ENCODE measurements at regions not wholly inside any gene's neighbourhood (a gene's known extent, or its start where the extent isn't known, plus 50 kb on each side); places are given as distances from the start of the nearest gene placed in this dataset.

DNA sequence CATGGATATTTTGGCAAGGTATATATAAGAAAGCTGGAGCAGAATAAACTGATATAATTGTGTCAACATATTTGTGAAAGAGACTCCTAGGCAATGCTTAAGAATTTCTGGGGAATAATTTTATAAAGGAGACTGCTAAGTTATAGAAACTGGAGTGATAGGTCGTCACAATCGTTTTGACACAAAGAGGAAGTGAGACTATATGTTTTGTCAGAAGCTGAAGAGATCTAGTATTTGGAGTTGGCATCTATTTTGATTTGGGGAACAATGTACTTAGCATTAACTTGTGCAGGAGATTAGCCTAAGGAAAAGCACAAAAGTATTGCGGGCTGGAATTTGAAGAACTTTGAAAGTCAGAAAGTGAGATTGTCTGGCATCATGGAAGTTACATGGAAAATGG is 582.5 kb downstream of the TAF11L14 start:
- Histone ChIP-seq H3K9me3 (no peaks in the 10 kb centered on the region), H3K4me3 (no peak overlapping the region), H3K36me3 (no peaks in the 10 kb centered on the region), H3K4me1 (no peaks in the 10 kb centered on the region), H3K27me3 (no peaks in the 10 kb centered on the region), H3K27ac (no peak overlapping the region)
- no peak for TF ChIP-seq POLR2A (IDR thresholded peaks at IDR 0.05)
- TF ChIP-seq, protein P1, sequence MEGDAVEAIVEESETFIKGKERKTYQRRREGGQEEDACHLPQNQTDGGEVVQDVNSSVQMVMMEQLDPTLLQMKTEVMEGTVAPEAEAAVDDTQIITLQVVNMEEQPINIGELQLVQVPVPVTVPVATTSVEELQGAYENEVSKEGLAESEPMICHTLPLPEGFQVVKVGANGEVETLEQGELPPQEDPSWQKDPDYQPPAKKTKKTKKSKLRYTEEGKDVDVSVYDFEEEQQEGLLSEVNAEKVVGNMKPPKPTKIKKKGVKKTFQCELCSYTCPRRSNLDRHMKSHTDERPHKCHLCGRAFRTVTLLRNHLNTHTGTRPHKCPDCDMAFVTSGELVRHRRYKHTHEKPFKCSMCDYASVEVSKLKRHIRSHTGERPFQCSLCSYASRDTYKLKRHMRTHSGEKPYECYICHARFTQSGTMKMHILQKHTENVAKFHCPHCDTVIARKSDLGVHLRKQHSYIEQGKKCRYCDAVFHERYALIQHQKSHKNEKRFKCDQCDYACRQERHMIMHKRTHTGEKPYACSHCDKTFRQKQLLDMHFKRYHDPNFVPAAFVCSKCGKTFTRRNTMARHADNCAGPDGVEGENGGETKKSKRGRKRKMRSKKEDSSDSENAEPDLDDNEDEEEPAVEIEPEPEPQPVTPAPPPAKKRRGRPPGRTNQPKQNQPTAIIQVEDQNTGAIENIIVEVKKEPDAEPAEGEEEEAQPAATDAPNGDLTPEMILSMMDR (IDR thresholded peaks at IDR 0.05): no peak
- no peak for DNase-seq

DNA sequence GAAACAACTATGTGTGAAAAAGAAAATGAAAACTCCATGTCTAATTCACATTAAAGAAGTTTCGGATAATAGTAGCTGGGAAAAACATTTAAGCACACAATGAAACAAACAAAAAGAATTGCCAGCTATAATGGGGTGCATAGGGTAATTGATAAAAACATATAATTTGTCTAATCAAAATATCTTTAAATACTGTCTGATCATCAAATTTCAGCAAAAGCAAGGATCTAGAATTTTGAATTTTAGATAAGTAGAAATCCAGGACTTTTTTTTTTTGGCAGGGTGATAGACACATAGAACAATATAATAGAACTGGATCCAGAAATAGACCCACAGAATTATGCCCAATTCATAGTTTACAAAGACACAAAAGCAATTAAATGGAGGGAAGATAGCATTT is 585.0 kb downstream of the TAF11L14 start:
- TF ChIP-seq, protein P1 (IDR thresholded peaks at IDR 0.05): no peak
- TF ChIP-seq POLR2A (IDR thresholded peaks at IDR 0.05): no peak
- no peaks in the 10 kb centered on the region for H3K27me3 ChIP-seq

DNA sequence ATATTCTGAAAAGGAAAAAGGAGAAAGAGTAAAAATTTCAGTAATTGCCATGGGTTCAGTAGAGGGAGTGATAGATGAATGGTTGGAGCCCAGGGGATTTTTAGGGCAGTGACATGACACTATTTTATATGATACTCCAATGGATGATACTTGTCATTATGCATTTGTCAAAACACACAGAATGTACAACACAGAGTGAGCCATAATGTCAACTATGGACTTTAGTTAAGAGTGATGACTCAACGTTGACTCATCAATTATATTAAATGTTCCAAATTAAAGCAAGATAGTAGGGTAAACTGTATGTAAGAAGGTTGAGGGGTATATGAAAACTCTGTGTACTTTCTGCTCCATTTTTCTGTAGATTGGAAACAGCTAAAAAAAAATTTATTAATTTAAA is 586.4 kb downstream of the TAF11L14 start:
- TF ChIP-seq POLR2A (IDR thresholded peaks at IDR 0.05): no peak
- TF ChIP-seq, protein P1 (IDR thresholded peaks at IDR 0.05): no peak
- Histone ChIP-seq H3K4me3 (no peak overlapping the region), H3K9me3 (no peaks in the 10 kb centered on the region), H3K27me3 (no peaks in the 10 kb centered on the region), H3K36me3 (no peaks in the 10 kb centered on the region), H3K4me1 (no peaks in the 10 kb centered on the region), H3K27ac (no peak overlapping the region)
- DNase-seq: no peak

More for the DNA sequence above, 585.0 kb downstream of the TAF11L14 start:
- Histone ChIP-seq H3K4me1 (no peaks in the 10 kb centered on the region), H3K36me3 (no peaks in the 10 kb centered on the region), H3K9me3 (no peaks in the 10 kb centered on the region), H3K27ac (no peak overlapping the region), H3K4me3 (no peak overlapping the region)
- DNase-seq: no peak

DNA sequence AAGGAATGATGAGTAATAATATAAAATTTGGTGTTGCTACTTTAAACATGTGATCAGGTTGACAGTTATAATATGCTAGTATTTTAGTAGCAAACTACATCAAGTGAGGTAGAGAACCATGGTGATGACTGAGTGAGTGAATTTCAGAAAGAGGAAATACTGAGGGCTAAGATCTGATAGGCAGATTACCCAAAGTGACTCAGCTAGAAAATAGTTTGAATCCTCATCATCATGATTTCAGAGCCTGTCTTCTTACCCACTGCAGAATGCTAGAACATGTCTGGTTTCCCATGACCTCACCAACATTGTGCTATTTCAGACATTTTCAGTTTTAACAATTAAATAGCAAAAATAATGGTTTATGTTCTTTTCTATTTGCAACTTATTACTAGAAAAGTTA is 602.1 kb downstream of the TAF11L14 start:
- Histone ChIP-seq H3K4me3 (no peak overlapping the region), H3K27me3 (no peaks in the 10 kb centered on the region), H3K36me3 (no peaks in the 10 kb centered on the region), H3K9me3 (no peaks in the 10 kb centered on the region), H3K4me1 (no peaks in the 10 kb centered on the region), H3K27ac (no peak overlapping the region)
- no peak for DNase-seq
- TF ChIP-seq POLR2A (IDR thresholded peaks at IDR 0.05): no peak
- TF ChIP-seq, protein P1 (IDR thresholded peaks at IDR 0.05): no peak

DNA sequence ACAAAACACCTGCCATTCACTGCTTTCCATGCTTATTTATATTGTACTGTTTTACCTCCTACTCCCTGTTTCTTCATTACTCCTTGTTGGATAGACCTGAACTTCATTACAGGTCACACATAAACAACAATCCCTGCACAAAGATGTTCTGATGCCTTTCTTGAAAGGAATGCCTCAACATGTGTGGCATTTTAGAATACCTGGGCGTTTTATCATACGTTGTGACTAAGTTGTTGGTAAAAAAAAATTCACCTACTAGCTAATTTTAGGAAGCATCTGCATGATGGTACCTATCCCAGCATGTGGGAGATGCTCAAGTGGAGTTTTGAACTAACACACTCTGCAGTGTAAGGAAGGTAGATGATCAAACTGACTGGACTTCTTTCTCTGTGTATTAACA is 604.1 kb downstream of the TAF11L14 start:
- H3K4me1 ChIP-seq: no peaks in the 10 kb centered on the region
- no peaks in the 10 kb centered on the region for H3K9me3 ChIP-seq
- TF ChIP-seq, protein P1 (IDR thresholded peaks at IDR 0.05): no peak
- no peak for TF ChIP-seq POLR2A (IDR thresholded peaks at IDR 0.05)
- H3K36me3 ChIP-seq: no peaks in the 10 kb centered on the region
- no peaks in the 10 kb centered on the region for H3K27me3 ChIP-seq
- no peak for DNase-seq
- no peak overlapping the region for H3K27ac ChIP-seq
- H3K4me3 ChIP-seq: no peak overlapping the region

DNA sequence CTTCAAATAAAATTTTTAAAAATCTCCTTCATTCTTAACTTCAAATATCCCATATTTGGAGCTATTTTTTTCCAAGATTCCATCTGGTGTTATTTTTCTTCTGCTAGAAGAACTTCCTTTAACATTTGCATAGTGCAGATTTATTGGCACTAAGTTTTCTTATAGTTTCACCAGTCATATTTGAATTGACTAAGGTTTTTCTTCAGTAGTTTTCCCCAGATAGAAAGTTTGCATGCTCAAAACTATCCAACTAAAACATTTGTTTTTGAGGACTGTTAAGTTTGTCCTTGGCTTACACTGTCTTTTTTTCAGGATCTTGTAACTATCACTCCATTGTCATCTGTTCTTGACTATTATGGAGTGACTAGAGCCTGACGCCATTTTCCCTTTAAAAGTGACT is 606.7 kb downstream of the TAF11L14 start:
- Histone ChIP-seq H3K27ac (no peak overlapping the region), H3K4me3 (no peak overlapping the region), H3K4me1 (no peaks in the 10 kb centered on the region), H3K27me3 (no peaks in the 10 kb centered on the region), H3K9me3 (no peaks in the 10 kb centered on the region), H3K36me3 (no peaks in the 10 kb centered on the region)
- TF ChIP-seq, protein P1 (IDR thresholded peaks at IDR 0.05): no peak
- no peak for TF ChIP-seq POLR2A (IDR thresholded peaks at IDR 0.05)
- no peak for DNase-seq

All from Peyer's patch (tissue), 4 donors.